CD8-positive, alpha-beta memory T cell (primary cell): ENCODE measurements at regions not wholly inside any gene's neighbourhood (a gene's known extent, or its start where the extent isn't known, plus 50 kb on each side); places are given as distances from the start of the nearest gene placed in this dataset.

Experiments used
- CTCF ChIA-PET: fragments of 350-600 bp; sonication (Branson Sonifier 250); formaldehyde crosslinking; loops from one replicate; lab custom pipeline; 2021; ENCODE audit warnings: antibody characterized with exemption; lab: Charles Lee
- POLR2A ChIA-PET: fragments of 350-600 bp; sonication (Branson Sonifier 250); formaldehyde crosslinking; loops from one replicate; lab custom pipeline; 2021; ENCODE audit warnings: antibody characterized with exemption; lab: Charles Lee
- DNase-seq, 5 donors: peaks; one replicate each; pipeline versions ENCODE4 v3.0.0 to v3.0.0-alpha.2; 2020 to 2022; ENCODE audit warnings: mixed read lengths in 1 of 5
- H3K27ac ChIP-seq: one replicate; pipeline ENCODE4 v1.7.0; 2013; ENCODE audit warnings: low read depth, mild to moderate bottlenecking, low read length, moderate library complexity
- H3K27me3 ChIP-seq: 2 replicates; pipeline ENCODE4 v1.7.0; 2013; ENCODE audit warnings: low read length, mild to moderate bottlenecking; ENCODE audit not compliant: insufficient read depth, poor library complexity, severe bottlenecking
- H3K36me3 ChIP-seq: 2 replicates; pipeline ENCODE4 v1.7.0; 2013; ENCODE audit warnings: mild to moderate bottlenecking, low read length, moderate library complexity; ENCODE audit not compliant: insufficient read depth
- H3K4me1 ChIP-seq: 2 replicates; pipeline ENCODE4 v1.7.0; 2013; ENCODE audit warnings: mild to moderate bottlenecking, low read length, moderate library complexity; ENCODE audit not compliant: insufficient read depth
- H3K4me3 ChIP-seq: 2 replicates; pipeline ENCODE4 v1.7.0; 2013; ENCODE audit warnings: mild to moderate bottlenecking, low read length
- H3K9me3 ChIP-seq: 2 replicates; pipeline ENCODE4 v1.7.0; 2013; ENCODE audit warnings: mild to moderate bottlenecking, low read length
- H3K27ac Mint-ChIP-seq, 8 donors: one replicate each; pipeline ENCODE4 v1.8.0; 2020 to 2021; ENCODE audit warnings: mixed read lengths in 8 of 8, mild to moderate bottlenecking in 6 of 8, inconsistent platforms in 3 of 8, moderate library complexity in 3 of 8
- H3K27me3 Mint-ChIP-seq, 2 donors: one replicate each; pipeline ENCODE4 v1.8.0; 2020 to 2021; ENCODE audit warnings: mixed read lengths in 2 of 2, mild to moderate bottlenecking in 1 of 2, moderate library complexity in 1 of 2
- H3K36me3 Mint-ChIP-seq, 3 donors: one replicate each; pipeline ENCODE4 v1.8.0; 2020 to 2021; ENCODE audit warnings: mixed read lengths in 3 of 3, inconsistent platforms in 1 of 3, mild to moderate bottlenecking in 1 of 3
- H3K4me1 Mint-ChIP-seq, 3 donors: one replicate each; pipeline ENCODE4 v1.8.0; 2020 to 2021; ENCODE audit warnings: mixed read lengths in 3 of 3, inconsistent platforms in 1 of 3, mild to moderate bottlenecking in 1 of 3
- H3K4me3 Mint-ChIP-seq, 7 donors: one replicate each; pipeline ENCODE4 v1.8.0; 2020 to 2021; ENCODE audit warnings: mixed read lengths in 7 of 7, mild to moderate bottlenecking in 6 of 7, moderate library complexity in 4 of 7, inconsistent platforms in 2 of 7
- H3K9me3 Mint-ChIP-seq, 5 donors: one replicate each; pipeline ENCODE4 v1.8.0; 2020 to 2022; ENCODE audit warnings: mixed read lengths in 5 of 5, mild to moderate bottlenecking in 3 of 5, moderate library complexity in 2 of 5, inconsistent platforms in 1 of 5

DNA sequence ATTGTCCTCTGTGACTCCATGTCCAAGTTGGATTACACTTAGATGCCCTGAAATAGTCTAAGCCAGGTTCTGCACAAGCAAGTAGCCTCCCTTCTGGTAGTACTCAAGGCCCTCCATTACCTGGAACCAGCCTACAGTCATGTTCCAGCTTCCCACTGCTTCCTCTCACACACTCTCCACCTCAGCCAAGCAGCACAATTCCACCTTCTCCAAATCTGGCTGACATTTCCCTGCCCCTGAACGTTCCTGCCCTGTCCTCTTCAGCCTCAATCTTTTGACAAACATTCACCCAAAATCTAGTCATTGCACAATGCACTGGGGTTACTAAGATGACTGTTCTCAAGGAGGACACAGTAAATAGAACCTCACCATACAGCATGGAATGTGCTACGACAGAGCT is 95.3 kb upstream of the KLHL29 start:
- POLR2A ChIA-PET = no interaction called here
- H3K36me3 Mint-ChIP-seq = no peaks in the 10 kb centered on the region
- Histone ChIP-seq H3K9me3 (no peaks in the 10 kb centered on the region), H3K4me1 (no peaks in the 10 kb centered on the region), H3K4me3 (no peak overlapping the region), H3K27ac (no peak overlapping the region), H3K36me3 (no peaks in the 10 kb centered on the region), H3K27me3 (no peaks in the 10 kb centered on the region)
- H3K27me3 Mint-ChIP-seq = peaks cover 3 to 9% of the 10 kb centered on the region in 2 donors
- CTCF ChIA-PET = no interaction called here
- no peak overlapping the region for H3K4me3 Mint-ChIP-seq
- H3K27ac Mint-ChIP-seq = no peak overlapping the region
- H3K4me1 Mint-ChIP-seq = no peaks in the 10 kb centered on the region
- H3K9me3 Mint-ChIP-seq = peaks cover 0 to 1% (median 0%) of the 10 kb centered on the region in 5 donors
- DNase-seq = no peak

DNA sequence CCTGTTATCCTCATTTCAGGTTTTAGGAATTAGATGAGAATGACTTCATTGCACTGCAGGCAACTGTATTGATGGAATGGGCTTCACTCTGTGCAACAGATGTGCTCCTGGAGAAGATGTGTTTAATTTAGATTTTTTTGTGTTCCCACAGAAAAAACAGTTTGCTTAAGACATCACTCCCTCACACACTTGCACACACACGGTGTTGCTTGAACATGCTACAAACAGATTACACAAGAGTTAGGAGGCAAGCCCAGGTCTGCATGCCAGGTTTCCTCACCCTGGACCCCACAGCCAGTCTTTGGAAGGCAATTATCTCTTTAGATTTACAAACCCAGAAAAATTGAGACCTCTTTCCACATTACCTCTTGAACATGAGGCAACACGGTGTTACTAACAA is 93.7 kb upstream of the KLHL29 start:
- no peaks in the 10 kb centered on the region for H3K27me3 ChIP-seq

DNA sequence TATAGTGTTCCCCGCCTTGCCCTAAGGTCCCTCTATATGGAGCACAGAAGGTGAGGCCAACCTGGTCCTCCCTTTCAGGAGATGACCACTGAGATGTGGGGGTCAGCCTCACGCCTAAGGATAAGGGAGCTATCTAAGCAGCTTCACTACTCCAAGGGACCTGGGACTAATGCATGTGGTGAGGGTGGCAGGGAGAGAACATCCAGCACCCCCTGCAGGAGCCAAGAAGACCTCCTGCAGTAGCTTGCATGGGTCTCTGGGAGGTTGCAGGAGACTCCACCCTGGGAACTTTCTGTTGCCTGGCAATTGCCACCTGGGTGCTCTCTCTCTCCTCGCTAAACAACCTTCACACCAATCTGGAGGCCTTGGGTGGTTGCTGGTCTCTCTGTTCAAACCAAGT is 93.0 kb upstream of the KLHL29 start:
- Histone ChIP-seq H3K36me3 (no peaks in the 10 kb centered on the region), H3K27me3 (no peaks in the 10 kb centered on the region), H3K4me3 (no peak overlapping the region), H3K27ac (no peak overlapping the region), H3K4me1 (no peaks in the 10 kb centered on the region), H3K9me3 (no peaks in the 10 kb centered on the region)
- Mint-ChIP-seq H3K4me1 (no peaks in the 10 kb centered on the region), H3K9me3 (peaks cover 0 to 4% (median 0%) of the 10 kb centered on the region in 5 donors), H3K27ac (no peak overlapping the region), H3K27me3 (peaks cover 4 to 27% of the 10 kb centered on the region in 2 donors), H3K36me3 (no peaks in the 10 kb centered on the region), H3K4me3 (no peak overlapping the region)
- CTCF ChIA-PET = no interaction called here
- POLR2A ChIA-PET = no interaction called here
- DNase-seq = no peak

More for the DNA sequence above, 93.7 kb upstream of the KLHL29 start:
- H3K27ac ChIP-seq = no peak overlapping the region
- H3K4me1 ChIP-seq = no peaks in the 10 kb centered on the region
- H3K4me1 Mint-ChIP-seq = no peaks in the 10 kb centered on the region
- H3K4me3 Mint-ChIP-seq = no peak overlapping the region
- DNase-seq = no peak
- H3K9me3 Mint-ChIP-seq = peaks cover 0 to 1% (median 0%) of the 10 kb centered on the region in 5 donors
- ChIA-PET CTCF (no interaction called here), POLR2A (no interaction called here)
- peaks cover 5 to 19% of the 10 kb centered on the region in 2 donors for H3K27me3 Mint-ChIP-seq
- no peaks in the 10 kb centered on the region for H3K36me3 Mint-ChIP-seq
- no peak overlapping the region for H3K4me3 ChIP-seq
- no peak overlapping the region for H3K27ac Mint-ChIP-seq
- H3K9me3 ChIP-seq = no peaks in the 10 kb centered on the region
- no peaks in the 10 kb centered on the region for H3K36me3 ChIP-seq

DNA sequence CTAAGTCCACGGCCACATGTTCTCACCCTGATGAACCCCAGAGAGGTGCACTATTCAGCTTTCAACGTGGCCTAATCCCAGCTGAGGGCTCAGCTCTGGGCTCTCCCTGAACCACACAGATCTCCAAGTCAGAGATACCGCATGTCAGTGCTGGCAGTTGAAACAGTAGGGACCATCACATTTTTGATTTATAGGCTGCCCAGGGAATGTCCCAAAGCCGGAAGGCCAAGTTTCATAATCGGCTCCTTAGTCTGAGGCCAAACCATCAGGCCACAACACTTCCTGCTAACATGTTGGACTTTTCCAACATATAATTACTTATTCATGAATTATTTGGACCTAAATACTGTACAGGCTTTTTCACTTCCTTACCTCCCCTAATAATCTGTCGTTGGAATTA is 91.9 kb upstream of the KLHL29 start:
- no peaks in the 10 kb centered on the region for H3K27me3 ChIP-seq
- no peak overlapping the region for H3K27ac ChIP-seq
- no peaks in the 10 kb centered on the region for H3K4me1 Mint-ChIP-seq
- peaks cover 4 to 31% of the 10 kb centered on the region in 2 donors for H3K27me3 Mint-ChIP-seq
- CTCF ChIA-PET = no interaction called here
- H3K36me3 Mint-ChIP-seq = no peaks in the 10 kb centered on the region
- no peak overlapping the region for H3K4me3 Mint-ChIP-seq
- peaks cover 0 to 4% (median 0%) of the 10 kb centered on the region in 5 donors for H3K9me3 Mint-ChIP-seq
- no peaks in the 10 kb centered on the region for H3K36me3 ChIP-seq
- no peak overlapping the region for H3K27ac Mint-ChIP-seq
- POLR2A ChIA-PET = no interaction called here
- no peak overlapping the region for H3K4me3 ChIP-seq
- no peaks in the 10 kb centered on the region for H3K9me3 ChIP-seq
- DNase-seq = no peak
- H3K4me1 ChIP-seq = no peaks in the 10 kb centered on the region

DNA sequence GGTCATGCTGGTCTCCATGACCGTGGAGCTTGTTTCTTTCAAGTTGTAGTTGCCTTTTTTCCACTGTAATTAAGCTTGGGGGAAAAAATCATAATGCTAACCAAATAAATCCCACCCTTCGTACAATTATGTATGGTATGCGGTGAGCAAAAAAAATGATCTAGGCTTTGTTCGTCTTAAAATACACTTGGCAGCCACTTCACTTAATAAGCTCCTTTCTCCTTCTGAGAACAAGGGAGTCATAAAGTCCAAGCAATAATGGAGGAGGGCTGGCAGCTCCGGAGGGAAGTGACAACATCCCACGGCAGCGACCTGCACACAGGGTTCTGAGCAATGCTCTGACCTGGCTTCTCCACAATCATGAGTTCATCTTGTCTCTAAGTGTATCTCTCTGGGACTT is 91.2 kb upstream of the KLHL29 start:
- no peak overlapping the region for H3K27ac ChIP-seq
- H3K9me3 ChIP-seq = no peaks in the 10 kb centered on the region
- no peaks in the 10 kb centered on the region for H3K27me3 ChIP-seq
- ChIA-PET CTCF (interaction anchor here (1.8 kb wide), 1 partner anchor 8 kb away, joined by 4 read pairs; no protein-coding TSS in a partner anchor), POLR2A (no interaction called here)
- Mint-ChIP-seq H3K4me1 (no peaks in the 10 kb centered on the region), H3K9me3 (peaks cover 0 to 6% (median 0%) of the 10 kb centered on the region in 5 donors), H3K27ac (no peak overlapping the region), H3K36me3 (no peaks in the 10 kb centered on the region), H3K27me3 (peaks cover 6 to 37% of the 10 kb centered on the region in 2 donors), H3K4me3 (no peak overlapping the region)
- DNase-seq = no peak
- no peak overlapping the region for H3K4me3 ChIP-seq
- H3K4me1 ChIP-seq = no peaks in the 10 kb centered on the region
- H3K36me3 ChIP-seq = no peaks in the 10 kb centered on the region

DNA sequence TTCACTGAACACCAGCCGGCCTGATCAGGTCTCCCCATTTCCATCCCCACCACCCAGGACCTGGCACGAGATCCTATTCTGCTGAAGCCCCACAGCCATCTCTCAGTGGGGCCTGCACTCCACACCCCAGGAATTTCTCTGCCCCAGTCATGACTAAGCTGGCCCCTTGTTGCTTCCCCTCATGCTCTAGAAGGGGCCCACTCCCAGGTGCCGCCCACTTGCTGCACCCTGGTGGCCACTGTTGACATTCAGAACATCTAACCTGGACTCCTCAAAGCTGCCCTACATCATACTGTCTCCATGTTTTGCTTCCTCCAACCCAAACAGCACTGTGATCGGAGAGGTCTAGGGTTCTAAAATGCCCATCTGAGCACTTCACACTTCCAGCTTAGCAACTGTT is 90.7 kb upstream of the KLHL29 start:
- Mint-ChIP-seq H3K4me3 (no peak overlapping the region), H3K4me1 (no peaks in the 10 kb centered on the region), H3K27ac (no peak overlapping the region), H3K27me3 (peaks cover 6 to 40% of the 10 kb centered on the region in 2 donors), H3K36me3 (no peaks in the 10 kb centered on the region), H3K9me3 (peaks cover 0 to 6% (median 0%) of the 10 kb centered on the region in 5 donors)
- DNase-seq = no peak
- Histone ChIP-seq H3K36me3 (no peaks in the 10 kb centered on the region), H3K27ac (no peak overlapping the region), H3K4me1 (no peaks in the 10 kb centered on the region), H3K4me3 (no peak overlapping the region), H3K27me3 (no peaks in the 10 kb centered on the region), H3K9me3 (no peaks in the 10 kb centered on the region)
- ChIA-PET POLR2A (no interaction called here), CTCF (interaction anchor here (1.8 kb wide), 1 partner anchor 9 kb away, joined by 4 read pairs; no protein-coding TSS in a partner anchor)

DNA sequence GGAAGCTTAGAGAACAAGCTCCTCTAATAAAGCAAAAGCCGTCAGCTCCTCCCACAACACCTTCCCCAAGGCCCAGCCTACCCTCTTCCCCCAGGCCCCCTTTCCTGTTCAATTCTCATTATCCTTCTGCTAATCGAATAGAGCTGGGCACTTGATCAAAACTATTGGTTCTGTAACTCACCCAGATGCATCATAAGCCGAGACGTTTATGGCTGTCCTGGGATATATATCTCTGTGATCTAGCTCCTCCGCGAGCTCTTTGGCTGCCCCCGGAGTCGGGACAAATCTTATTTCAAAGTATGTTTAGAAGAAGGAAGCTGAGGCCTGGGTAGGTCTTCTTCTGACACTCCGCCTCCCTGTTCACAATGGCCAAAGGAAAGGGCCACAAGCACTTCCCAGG is 88.3 kb upstream of the KLHL29 start:
- Mint-ChIP-seq H3K9me3 (peaks cover 0 to 6% (median 0%) of the 10 kb centered on the region in 5 donors), H3K27me3 (peaks cover 6 to 44% of the 10 kb centered on the region in 2 donors), H3K4me3 (no peak overlapping the region), H3K27ac (no peak overlapping the region), H3K36me3 (no peaks in the 10 kb centered on the region), H3K4me1 (no peaks in the 10 kb centered on the region)
- Histone ChIP-seq H3K4me3 (no peak overlapping the region), H3K27me3 (no peaks in the 10 kb centered on the region), H3K9me3 (no peaks in the 10 kb centered on the region), H3K36me3 (no peaks in the 10 kb centered on the region), H3K27ac (no peak overlapping the region), H3K4me1 (no peaks in the 10 kb centered on the region)
- DNase-seq = no peak
- CTCF ChIA-PET = no interaction called here
- POLR2A ChIA-PET = no interaction called here

DNA sequence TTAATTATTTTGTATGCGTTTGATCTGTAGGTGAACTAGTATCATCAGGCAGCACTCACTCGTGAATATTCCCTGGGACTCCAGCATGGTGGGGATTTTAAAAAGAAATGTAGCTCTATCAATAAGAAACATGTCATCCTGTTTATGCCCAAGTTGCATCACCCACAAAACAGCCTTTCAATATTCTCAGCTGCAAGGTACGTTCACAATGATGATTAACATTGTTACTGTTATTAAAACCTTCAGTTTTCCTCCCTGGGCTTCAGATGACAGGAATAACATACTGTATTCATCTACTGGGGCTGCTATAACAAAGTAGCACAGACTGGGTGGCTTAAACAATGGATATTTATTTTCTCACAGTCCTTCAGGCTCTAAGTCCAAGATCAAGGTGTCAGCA is 87.9 kb upstream of the KLHL29 start:
- POLR2A ChIA-PET = no interaction called here
- H3K36me3 Mint-ChIP-seq = no peaks in the 10 kb centered on the region
- CTCF ChIA-PET = no interaction called here

More for the DNA sequence above, 87.9 kb upstream of the KLHL29 start:
- H3K27me3 Mint-ChIP-seq = peaks cover 6 to 44% of the 10 kb centered on the region in 2 donors
- Histone ChIP-seq H3K4me1 (no peaks in the 10 kb centered on the region), H3K27me3 (no peaks in the 10 kb centered on the region), H3K27ac (no peak overlapping the region), H3K4me3 (no peak overlapping the region), H3K9me3 (no peaks in the 10 kb centered on the region), H3K36me3 (no peaks in the 10 kb centered on the region)
- H3K27ac Mint-ChIP-seq = no peak overlapping the region
- no peak overlapping the region for H3K4me3 Mint-ChIP-seq
- DNase-seq = no peak
- peaks cover 0 to 6% (median 0%) of the 10 kb centered on the region in 5 donors for H3K9me3 Mint-ChIP-seq
- no peaks in the 10 kb centered on the region for H3K4me1 Mint-ChIP-seq
